ENCODE measurements at regions not wholly inside any gene's neighbourhood (a gene's known extent, or its start where the extent isn't known, plus 50 kb on each side); places are given as distances from the start of the nearest gene placed in this dataset.
"Not testable (repeated sequence)": the region's sequence is repeated elsewhere in the genome, so short reads cannot be mapped to it uniquely, and the experiment has no call there.

GRCh38 chr16:29288711-29289474 lies 117.6 kb downstream of the NPIPB11 start:
- H3K4me3 Mint-ChIP-seq; intact Hi-C loops (cut with DNase I, micrococcal nuclease); DNase-seq; H3K9me3 Mint-ChIP-seq (ENCODE audit: low read depth); ATAC-seq; POLR2A ChIA-PET; H3K27me3 Mint-ChIP-seq; H3K27ac Mint-ChIP-seq; H3K36me3 Mint-ChIP-seq (ENCODE audit: low read depth); CTCF ChIA-PET: not testable (repeated sequence)
- H3K4me1 Mint-ChIP-seq: peaks cover 10% of the 10 kb centered on the region

DNA sequence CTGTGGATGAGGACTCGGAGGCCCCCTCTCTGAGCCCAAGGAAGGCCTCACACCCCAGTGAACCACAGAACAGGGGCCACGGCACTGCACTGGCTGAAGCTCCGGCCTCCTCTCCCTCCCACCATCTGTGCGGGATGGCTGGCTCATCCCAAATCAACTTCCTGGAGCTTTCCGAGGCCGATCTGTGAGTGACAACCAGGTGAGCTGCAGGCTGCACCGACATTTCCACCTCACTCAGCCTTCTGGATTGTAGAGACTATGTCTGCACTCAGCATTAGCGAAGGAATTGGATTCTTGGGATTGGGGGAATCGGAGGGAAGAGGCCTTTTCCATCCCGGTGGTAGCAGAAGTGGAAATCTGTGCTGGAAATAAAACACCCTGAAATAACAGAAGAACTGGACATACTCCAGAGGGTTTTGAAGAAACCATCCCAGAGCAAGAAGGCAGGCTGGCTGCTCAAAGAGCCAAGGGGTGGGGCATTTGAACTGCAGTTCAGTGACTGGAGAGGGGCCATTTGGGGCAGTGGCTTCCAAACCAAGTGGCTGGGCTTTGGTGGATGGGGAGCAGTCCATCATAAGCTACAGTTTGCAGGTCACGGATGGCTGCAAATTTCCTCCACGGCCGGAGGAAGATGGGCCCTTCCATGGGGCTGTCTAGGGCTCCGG lies 118.5 kb downstream of the NPIPB11 start:
- H3K36me3 Mint-ChIP-seq (ENCODE audit: low read depth); H3K9me3 Mint-ChIP-seq (ENCODE audit: low read depth); CTCF ChIA-PET; intact Hi-C loops (cut with DNase I, micrococcal nuclease); H3K27me3 Mint-ChIP-seq; ATAC-seq; DNase-seq; H3K27ac Mint-ChIP-seq; POLR2A ChIA-PET; H3K4me3 Mint-ChIP-seq: not testable (repeated sequence)
- H3K4me1 Mint-ChIP-seq: peaks cover 10% of the 10 kb centered on the region

DNA sequence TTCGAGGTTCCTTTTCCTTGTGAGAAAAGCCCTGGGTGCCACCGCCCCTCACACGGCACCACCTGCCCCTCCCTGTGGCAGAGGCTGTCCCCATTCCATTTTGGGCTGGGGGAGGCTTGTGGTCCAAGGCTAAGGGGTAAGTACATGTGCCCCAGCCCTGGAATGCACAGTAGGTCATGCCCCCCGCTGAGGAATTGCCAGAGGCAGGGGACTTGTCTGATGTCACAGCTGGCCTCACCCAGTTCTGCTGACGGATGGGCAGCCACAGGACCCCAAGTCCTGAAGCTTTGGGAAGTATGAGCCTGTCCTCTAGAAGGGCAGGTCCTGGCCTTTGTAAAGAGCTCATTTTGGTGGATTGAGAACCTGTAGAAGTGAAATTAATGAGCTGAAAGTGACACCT lies 119.3 kb downstream of the NPIPB11 start:
- CTCF ChIA-PET; POLR2A ChIA-PET; H3K9me3 Mint-ChIP-seq (ENCODE audit: low read depth); DNase-seq; H3K27ac Mint-ChIP-seq; H3K27me3 Mint-ChIP-seq; H3K4me3 Mint-ChIP-seq; intact Hi-C loops (cut with DNase I, micrococcal nuclease); ATAC-seq; H3K36me3 Mint-ChIP-seq (ENCODE audit: low read depth): not testable (repeated sequence)
- H3K4me1 Mint-ChIP-seq: peaks cover 10% of the 10 kb centered on the region

DNA sequence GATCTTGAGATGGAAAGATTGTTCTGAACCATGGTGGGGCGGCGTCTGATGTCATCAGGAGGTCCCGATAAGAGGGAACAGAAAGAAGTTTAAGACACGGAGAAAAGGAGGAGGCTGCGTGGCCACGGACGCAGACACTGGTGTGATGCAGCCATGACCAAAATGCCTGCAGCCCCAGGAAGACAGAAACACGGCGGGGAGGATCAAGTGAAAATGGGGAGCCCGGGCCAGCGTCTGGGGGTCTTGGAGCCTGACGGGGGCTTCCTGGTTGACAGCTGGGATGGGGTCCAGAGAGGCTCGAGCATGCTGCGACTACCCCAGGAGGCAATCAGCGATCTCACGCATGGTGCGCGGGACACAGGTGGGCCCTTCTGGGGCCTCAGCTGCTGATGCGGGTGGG lies 119.7 kb downstream of the NPIPB11 start:
- POLR2A ChIA-PET; H3K36me3 Mint-ChIP-seq (ENCODE audit: low read depth); H3K4me3 Mint-ChIP-seq; DNase-seq; ATAC-seq; H3K27me3 Mint-ChIP-seq; intact Hi-C loops (cut with DNase I, micrococcal nuclease); CTCF ChIA-PET; H3K9me3 Mint-ChIP-seq (ENCODE audit: low read depth); H3K27ac Mint-ChIP-seq: not testable (repeated sequence)
- H3K4me1 Mint-ChIP-seq: peaks cover 10% of the 10 kb centered on the region

DNA sequence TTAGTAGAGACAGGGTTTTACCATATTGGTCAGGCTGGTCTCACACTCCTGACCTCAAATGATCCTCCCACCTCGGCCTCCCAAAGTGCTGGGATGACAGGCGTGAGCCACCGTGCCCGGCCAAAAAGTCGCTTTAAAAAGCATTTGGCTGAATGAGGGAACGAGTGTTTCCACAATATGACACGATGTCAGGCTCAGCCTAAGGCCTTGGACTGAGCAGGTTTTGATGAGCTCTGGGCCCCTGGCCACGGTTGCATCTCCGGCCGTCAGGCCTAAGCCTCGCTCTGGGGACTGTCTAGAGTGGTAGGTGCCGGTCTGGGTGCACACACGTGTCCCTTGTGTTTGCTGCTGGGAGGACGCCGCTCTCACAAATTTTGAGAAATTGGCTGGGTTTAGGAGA lies 120.3 kb downstream of the NPIPB11 start:
- POLR2A ChIA-PET; ATAC-seq; intact Hi-C loops (cut with DNase I, micrococcal nuclease); H3K27ac Mint-ChIP-seq; H3K4me3 Mint-ChIP-seq; H3K36me3 Mint-ChIP-seq (ENCODE audit: low read depth); H3K9me3 Mint-ChIP-seq (ENCODE audit: low read depth); DNase-seq; H3K27me3 Mint-ChIP-seq; CTCF ChIA-PET: not testable (repeated sequence)
- peaks cover 10% of the 10 kb centered on the region for H3K4me1 Mint-ChIP-seq

DNA sequence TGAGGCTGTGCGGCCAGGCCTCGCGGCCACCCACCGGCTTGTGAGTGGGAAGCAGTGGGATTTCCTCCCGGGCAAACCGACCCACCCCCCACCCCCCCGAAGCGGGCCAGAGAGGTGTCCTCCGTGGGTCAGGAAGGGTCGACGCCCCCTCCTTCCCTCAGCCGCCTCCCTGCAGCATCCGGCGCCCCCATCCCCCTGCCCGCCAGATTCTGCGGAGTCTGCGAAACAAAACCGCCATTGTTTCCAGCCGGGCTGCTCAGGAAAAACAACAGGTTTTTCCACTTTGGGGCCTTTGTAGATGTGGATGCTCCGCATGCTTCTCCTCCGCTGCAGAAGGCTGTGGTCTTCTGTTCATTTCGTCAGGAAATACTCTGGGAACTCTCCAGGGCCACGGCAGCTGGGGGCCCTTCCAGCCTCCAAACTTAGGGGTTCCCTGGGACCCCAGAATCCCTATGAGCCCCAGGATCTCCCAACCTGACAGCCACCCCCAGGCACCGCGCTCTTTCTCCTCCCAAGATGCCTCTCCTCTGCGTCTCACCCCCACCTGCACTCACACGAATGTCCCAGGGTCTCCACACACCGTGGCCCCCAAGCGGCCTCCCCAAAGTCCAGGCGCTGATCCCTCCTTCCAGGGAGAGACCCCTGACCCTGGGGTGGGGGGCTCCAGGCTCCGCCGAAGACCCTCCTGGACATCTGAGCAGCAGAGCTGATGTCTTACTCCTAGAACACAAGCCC lies 121.2 kb downstream of the NPIPB11 start:
- H3K4me1 Mint-ChIP-seq; H3K9me3 Mint-ChIP-seq (ENCODE audit: low read depth); H3K4me3 Mint-ChIP-seq; H3K27me3 Mint-ChIP-seq; H3K27ac Mint-ChIP-seq; ATAC-seq; H3K36me3 Mint-ChIP-seq (ENCODE audit: low read depth); DNase-seq; CTCF ChIA-PET; POLR2A ChIA-PET; intact Hi-C loops (cut with DNase I, micrococcal nuclease): not testable (repeated sequence)

- CTCF ChIA-PET; POLR2A ChIA-PET; ATAC-seq; H3K4me3 Mint-ChIP-seq; DNase-seq; H3K27ac Mint-ChIP-seq; H3K9me3 Mint-ChIP-seq (ENCODE audit: low read depth); intact Hi-C loops (cut with DNase I, micrococcal nuclease); H3K4me1 Mint-ChIP-seq; H3K27me3 Mint-ChIP-seq; H3K36me3 Mint-ChIP-seq (ENCODE audit: low read depth): not testable (repeated sequence)
Measured at GRCh38 chr16:29284723-29285122, 121.8 kb downstream of the NPIPB11 start.

GRCh38 chr16:29284159-29284558 lies 122.4 kb downstream of the NPIPB11 start:
- DNase-seq; POLR2A ChIA-PET; H3K4me3 Mint-ChIP-seq; intact Hi-C loops (cut with DNase I, micrococcal nuclease); ATAC-seq; CTCF ChIA-PET; H3K9me3 Mint-ChIP-seq (ENCODE audit: low read depth); H3K4me1 Mint-ChIP-seq; H3K36me3 Mint-ChIP-seq (ENCODE audit: low read depth); H3K27ac Mint-ChIP-seq; H3K27me3 Mint-ChIP-seq: not testable (repeated sequence)

GRCh38 chr16:29278097-29278871 lies 128.2 kb downstream of the NPIPB11 start:
- H3K27ac Mint-ChIP-seq; CTCF ChIA-PET; POLR2A ChIA-PET; H3K4me1 Mint-ChIP-seq; ATAC-seq; H3K4me3 Mint-ChIP-seq; H3K27me3 Mint-ChIP-seq; H3K9me3 Mint-ChIP-seq (ENCODE audit: low read depth); DNase-seq; H3K36me3 Mint-ChIP-seq (ENCODE audit: low read depth); intact Hi-C loops (cut with DNase I, micrococcal nuclease): not testable (repeated sequence)

GRCh38 chr16:29276446-29276845 lies 130.1 kb downstream of the NPIPB11 start:
- H3K27me3 Mint-ChIP-seq; H3K36me3 Mint-ChIP-seq (ENCODE audit: low read depth); H3K9me3 Mint-ChIP-seq (ENCODE audit: low read depth); intact Hi-C loops (cut with DNase I, micrococcal nuclease); CTCF ChIA-PET; H3K27ac Mint-ChIP-seq; ATAC-seq; POLR2A ChIA-PET; H3K4me3 Mint-ChIP-seq; H3K4me1 Mint-ChIP-seq; DNase-seq: not testable (repeated sequence)

GRCh38 chr16:29274055-29275035 lies 132.2 kb downstream of the NPIPB11 start:
- DNase-seq; H3K4me1 Mint-ChIP-seq; CTCF ChIA-PET; H3K9me3 Mint-ChIP-seq (ENCODE audit: low read depth); H3K27ac Mint-ChIP-seq; ATAC-seq; intact Hi-C loops (cut with DNase I, micrococcal nuclease); H3K27me3 Mint-ChIP-seq; POLR2A ChIA-PET; H3K4me3 Mint-ChIP-seq; H3K36me3 Mint-ChIP-seq (ENCODE audit: low read depth): not testable (repeated sequence)

Measured in activated CD4-positive, alpha-beta T cell treated with anti-CD3 and anti-CD28 coated beads for 36 hours (primary cell).